GM23338 (cell line): ENCODE measurements at regions not wholly inside any gene's neighbourhood (a gene's known extent, or its start where the extent isn't known, plus 50 kb on each side); places are given as distances from the start of the nearest gene placed in this dataset.

Experiments used
- ATAC-seq: fragments of 200-7000 bp; cut with Tn5 transposase; 3 replicates; pipeline ENCODE4 v1.9.1; 2020
- DNase-seq: peaks from one replicate; pipeline ENCODE4 v3.0.0-alpha.2; 2015; ENCODE audit warnings: low spot score
- H2AFZ ChIP-seq: fragments of 200-600 bp; sonication (generic); 2 replicates; pipeline ENCODE4 v1.8.0; 2016; ENCODE audit warnings: antibody characterized with exemption, mild to moderate bottlenecking, moderate library complexity
- H3F3A ChIP-seq: fragments of 200-600 bp; sonication (generic); replicated peaks from 2 replicates; pipeline ENCODE4 v1.8.0; 2017; ENCODE audit warnings: antibody characterized with exemption, mixed run types, low read depth
- H3K27ac ChIP-seq: fragments of 200-600 bp; sonication (generic); 2 replicates; pipeline ENCODE4 v1.6.1; 2016; ENCODE audit warnings: low read depth
- H3K27me3 ChIP-seq: fragments of 200-600 bp; sonication (generic); 2 replicates; pipeline ENCODE4 v1.8.0; 2016; ENCODE audit warnings: mild to moderate bottlenecking, mixed run types, moderate library complexity; ENCODE audit not compliant: insufficient read depth
- H3K36me3 ChIP-seq: fragments of 200-600 bp; sonication (generic); 2 replicates; pipeline ENCODE4 v1.8.0; 2016; ENCODE audit warnings: mild to moderate bottlenecking; ENCODE audit not compliant: insufficient read depth
- H3K4me1 ChIP-seq: fragments of 200-600 bp; sonication (generic); 2 replicates; pipeline ENCODE4 v1.8.0; 2016; ENCODE audit warnings: mild to moderate bottlenecking, moderate library complexity; ENCODE audit not compliant: insufficient read depth
- H3K4me2 ChIP-seq: fragments of 200-600 bp; sonication (generic); 2 replicates; pipeline ENCODE4 v1.7.1; 2017; ENCODE audit warnings: mixed run types
- H3K4me3 ChIP-seq: fragments of 200-600 bp; sonication (generic); 2 replicates; pipeline ENCODE4 v1.6.1; 2016; ENCODE audit warnings: mixed run types
- H3K79me2 ChIP-seq: fragments of 200-600 bp; sonication (generic); replicated peaks from 2 replicates; pipeline ENCODE4 v1.8.0; 2017; ENCODE audit warnings: mild to moderate bottlenecking; ENCODE audit not compliant: insufficient read depth
- H3K9me2 ChIP-seq: fragments of 200-600 bp; sonication (generic); 2 replicates; pipeline ENCODE4 v1.8.0; 2017; ENCODE audit not compliant: insufficient read depth
- H4K20me1 ChIP-seq: fragments of 200-600 bp; sonication (generic); replicated peaks from 2 replicates; pipeline ENCODE4 v1.8.0; 2017; ENCODE audit warnings: mild to moderate bottlenecking; ENCODE audit not compliant: insufficient read depth
- H3K27ac Mint-ChIP-seq: 2 replicates; pipeline ENCODE4 v1.8.0; 2020; ENCODE audit warnings: inconsistent platforms, mild to moderate bottlenecking, moderate library complexity, mixed read lengths
- H3K27me3 Mint-ChIP-seq: 3 replicates; pipeline ENCODE4 v1.8.0; 2022; ENCODE audit warnings: low read depth, mild to moderate bottlenecking, moderate library complexity, mixed read lengths, inconsistent platforms; ENCODE audit not compliant: insufficient read depth, poor library complexity
- H3K36me3 Mint-ChIP-seq: 3 replicates; pipeline ENCODE4 v1.8.0; 2021; ENCODE audit warnings: low read depth, mild to moderate bottlenecking, inconsistent platforms, moderate library complexity, mixed read lengths
- H3K4me1 Mint-ChIP-seq: 3 replicates; pipeline ENCODE4 v1.8.0; 2020; ENCODE audit warnings: mild to moderate bottlenecking, inconsistent platforms, mixed read lengths
- H3K4me3 Mint-ChIP-seq: 3 replicates; pipeline ENCODE4 v1.8.0; 2021; ENCODE audit warnings: moderate library complexity, mild to moderate bottlenecking, inconsistent platforms, mixed read lengths
- H3K9me3 Mint-ChIP-seq: 3 replicates; pipeline ENCODE4 v1.8.0; 2020; ENCODE audit warnings: moderate library complexity, mild to moderate bottlenecking, inconsistent platforms, mixed read lengths
- CREB1 ChIP-seq: fragments of 250-450 bp; sonication (Bioruptor Pico); IDR thresholded peaks from 2 replicates; pipeline ENCODE4 v1.5.0; 2020; ENCODE audit warnings: low read depth, mild to moderate bottlenecking, moderate library complexity
- EZH2 ChIP-seq: fragments of 200-600 bp; sonication (generic); IDR thresholded peaks from one replicate; pipeline ENCODE4 v1.8.0; 2017; ENCODE audit warnings: antibody characterized with exemption, mild to moderate bottlenecking, low read depth; ENCODE audit not compliant: unreplicated experiment
- EZH2phosphoT487 ChIP-seq: fragments of 200-600 bp; sonication (generic); IDR thresholded peaks from one replicate; pipeline ENCODE4 v1.8.1; 2018; ENCODE audit warnings: antibody characterized with exemption; ENCODE audit not compliant: unreplicated experiment
- JUNB ChIP-seq: IDR thresholded peaks from one replicate; pipeline ENCODE4 v1.6.1; 2016; ENCODE audit warnings: antibody characterized with exemption; ENCODE audit not compliant: unreplicated experiment
- NANOG ChIP-seq: IDR thresholded peaks from 2 replicates; pipeline ENCODE4 v1.6.1; 2016; ENCODE audit warnings: antibody characterized with exemption, borderline replicate concordance
- POLR2AphosphoS5 ChIP-seq: IDR thresholded peaks from 2 replicates; pipeline ENCODE4 v1.6.1; 2016; ENCODE audit warnings: antibody characterized with exemption, low read depth
- STAT1 ChIP-seq: IDR thresholded peaks from one replicate; pipeline ENCODE4 v1.6.1; 2016; ENCODE audit warnings: antibody characterized with exemption; ENCODE audit not compliant: unreplicated experiment
- ZNF114 ChIP-seq: fragments of 250-450 bp; sonication (Bioruptor Pico); IDR thresholded peaks from 2 replicates; pipeline ENCODE4 v1.5.0; 2020; ENCODE audit warnings: mild to moderate bottlenecking, moderate library complexity
- ZNF331 ChIP-seq: fragments of 250-450 bp; sonication (Bioruptor Pico); IDR thresholded peaks from 2 replicates; pipeline ENCODE4 v1.5.0; 2020; ENCODE audit warnings: low read depth, mild to moderate bottlenecking, moderate library complexity
- TF ChIP-seq, protein P1 (sequence below): fragments of 250-450 bp; sonication (Bioruptor Pico); IDR thresholded peaks from 2 replicates; pipeline ENCODE4 v1.5.0; 2020; ENCODE audit warnings: mild to moderate bottlenecking, moderate library complexity
- TF ChIP-seq, protein P2 (sequence below), 2 experiments: fragments of 200-600 bp in 1 of 2; sonication (generic) in 1 of 2; conservative IDR thresholded peaks; 2 replicates each; pipeline versions ENCODE4 v1.5.1 to v1.6.1; 2016 to 2017; ENCODE audit warnings: antibody characterized with exemption in 2 of 2, low read depth in 2 of 2, mild to moderate bottlenecking in 2 of 2, moderate library complexity in 1 of 2
- TF ChIP-seq, protein P3 (sequence below): IDR thresholded peaks from 2 replicates; pipeline ENCODE4 v1.6.1; 2016; ENCODE audit warnings: antibody characterized with exemption

DNA sequence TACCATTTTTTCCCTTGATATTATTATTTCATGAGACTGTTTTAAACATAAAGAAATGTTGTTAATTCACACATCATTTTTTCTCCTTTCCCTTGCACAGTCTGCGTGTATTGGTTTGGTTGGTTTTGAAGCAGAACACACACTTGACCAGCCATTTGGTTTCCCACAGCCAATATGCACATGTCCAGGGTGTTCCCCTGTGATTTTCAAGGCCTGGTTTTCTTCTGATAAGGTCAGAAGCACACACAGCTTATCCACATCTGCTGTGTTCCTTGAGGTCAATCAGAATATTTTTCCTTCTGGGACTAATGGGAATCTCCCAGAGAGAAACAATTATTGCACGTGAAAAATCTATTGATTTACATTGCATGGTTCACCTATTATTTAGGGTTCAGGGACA is 103.2 kb upstream of the EFEMP1 start:
- Histone ChIP-seq H3F3A (no peaks in the 10 kb centered on the region), H3K4me2 (no peak overlapping the region), H2AFZ (no peak overlapping the region), H3K27ac (no peak overlapping the region), H3K4me1 (no peaks in the 10 kb centered on the region), H3K9me2 (no peaks in the 10 kb centered on the region), H3K27me3 (no peaks in the 10 kb centered on the region), H3K36me3 (no peaks in the 10 kb centered on the region), H3K79me2 (no peaks in the 10 kb centered on the region), H4K20me1 (no peaks in the 10 kb centered on the region), H3K4me3 (no peak overlapping the region)
- no peak for TF ChIP-seq STAT1
- H3K9me3 Mint-ChIP-seq = no peaks in the 10 kb centered on the region
- no peak overlapping the region for H3K4me3 Mint-ChIP-seq
- H3K27me3 Mint-ChIP-seq = no peaks in the 10 kb centered on the region
- DNase-seq (no peak), ATAC-seq (no peak)
- no peak overlapping the region for H3K27ac Mint-ChIP-seq
- no peaks in the 10 kb centered on the region for H3K4me1 Mint-ChIP-seq
- no peaks in the 10 kb centered on the region for H3K36me3 Mint-ChIP-seq

DNA sequence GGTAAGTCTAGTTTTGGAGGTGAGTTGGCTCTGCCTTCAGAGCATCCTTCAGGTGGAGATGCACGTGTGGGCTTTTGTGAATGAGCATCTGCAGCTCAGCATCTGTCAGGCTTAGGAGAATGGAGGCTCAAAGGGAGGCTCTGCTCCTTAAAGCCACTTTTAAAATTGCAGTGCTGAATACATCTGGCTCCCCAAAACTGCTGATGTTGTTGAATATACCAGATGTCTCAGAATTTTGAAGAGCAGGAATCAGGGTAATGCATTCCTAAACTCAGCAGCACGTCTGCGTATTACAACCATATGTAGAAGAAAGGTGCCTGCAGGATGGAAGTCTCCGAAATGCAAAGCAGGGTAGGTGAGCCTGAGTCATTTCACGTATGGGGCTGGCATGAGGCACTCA is 106.5 kb upstream of the EFEMP1 start:
- no peaks in the 10 kb centered on the region for H4K20me1 ChIP-seq
- TF ChIP-seq, protein P1, sequence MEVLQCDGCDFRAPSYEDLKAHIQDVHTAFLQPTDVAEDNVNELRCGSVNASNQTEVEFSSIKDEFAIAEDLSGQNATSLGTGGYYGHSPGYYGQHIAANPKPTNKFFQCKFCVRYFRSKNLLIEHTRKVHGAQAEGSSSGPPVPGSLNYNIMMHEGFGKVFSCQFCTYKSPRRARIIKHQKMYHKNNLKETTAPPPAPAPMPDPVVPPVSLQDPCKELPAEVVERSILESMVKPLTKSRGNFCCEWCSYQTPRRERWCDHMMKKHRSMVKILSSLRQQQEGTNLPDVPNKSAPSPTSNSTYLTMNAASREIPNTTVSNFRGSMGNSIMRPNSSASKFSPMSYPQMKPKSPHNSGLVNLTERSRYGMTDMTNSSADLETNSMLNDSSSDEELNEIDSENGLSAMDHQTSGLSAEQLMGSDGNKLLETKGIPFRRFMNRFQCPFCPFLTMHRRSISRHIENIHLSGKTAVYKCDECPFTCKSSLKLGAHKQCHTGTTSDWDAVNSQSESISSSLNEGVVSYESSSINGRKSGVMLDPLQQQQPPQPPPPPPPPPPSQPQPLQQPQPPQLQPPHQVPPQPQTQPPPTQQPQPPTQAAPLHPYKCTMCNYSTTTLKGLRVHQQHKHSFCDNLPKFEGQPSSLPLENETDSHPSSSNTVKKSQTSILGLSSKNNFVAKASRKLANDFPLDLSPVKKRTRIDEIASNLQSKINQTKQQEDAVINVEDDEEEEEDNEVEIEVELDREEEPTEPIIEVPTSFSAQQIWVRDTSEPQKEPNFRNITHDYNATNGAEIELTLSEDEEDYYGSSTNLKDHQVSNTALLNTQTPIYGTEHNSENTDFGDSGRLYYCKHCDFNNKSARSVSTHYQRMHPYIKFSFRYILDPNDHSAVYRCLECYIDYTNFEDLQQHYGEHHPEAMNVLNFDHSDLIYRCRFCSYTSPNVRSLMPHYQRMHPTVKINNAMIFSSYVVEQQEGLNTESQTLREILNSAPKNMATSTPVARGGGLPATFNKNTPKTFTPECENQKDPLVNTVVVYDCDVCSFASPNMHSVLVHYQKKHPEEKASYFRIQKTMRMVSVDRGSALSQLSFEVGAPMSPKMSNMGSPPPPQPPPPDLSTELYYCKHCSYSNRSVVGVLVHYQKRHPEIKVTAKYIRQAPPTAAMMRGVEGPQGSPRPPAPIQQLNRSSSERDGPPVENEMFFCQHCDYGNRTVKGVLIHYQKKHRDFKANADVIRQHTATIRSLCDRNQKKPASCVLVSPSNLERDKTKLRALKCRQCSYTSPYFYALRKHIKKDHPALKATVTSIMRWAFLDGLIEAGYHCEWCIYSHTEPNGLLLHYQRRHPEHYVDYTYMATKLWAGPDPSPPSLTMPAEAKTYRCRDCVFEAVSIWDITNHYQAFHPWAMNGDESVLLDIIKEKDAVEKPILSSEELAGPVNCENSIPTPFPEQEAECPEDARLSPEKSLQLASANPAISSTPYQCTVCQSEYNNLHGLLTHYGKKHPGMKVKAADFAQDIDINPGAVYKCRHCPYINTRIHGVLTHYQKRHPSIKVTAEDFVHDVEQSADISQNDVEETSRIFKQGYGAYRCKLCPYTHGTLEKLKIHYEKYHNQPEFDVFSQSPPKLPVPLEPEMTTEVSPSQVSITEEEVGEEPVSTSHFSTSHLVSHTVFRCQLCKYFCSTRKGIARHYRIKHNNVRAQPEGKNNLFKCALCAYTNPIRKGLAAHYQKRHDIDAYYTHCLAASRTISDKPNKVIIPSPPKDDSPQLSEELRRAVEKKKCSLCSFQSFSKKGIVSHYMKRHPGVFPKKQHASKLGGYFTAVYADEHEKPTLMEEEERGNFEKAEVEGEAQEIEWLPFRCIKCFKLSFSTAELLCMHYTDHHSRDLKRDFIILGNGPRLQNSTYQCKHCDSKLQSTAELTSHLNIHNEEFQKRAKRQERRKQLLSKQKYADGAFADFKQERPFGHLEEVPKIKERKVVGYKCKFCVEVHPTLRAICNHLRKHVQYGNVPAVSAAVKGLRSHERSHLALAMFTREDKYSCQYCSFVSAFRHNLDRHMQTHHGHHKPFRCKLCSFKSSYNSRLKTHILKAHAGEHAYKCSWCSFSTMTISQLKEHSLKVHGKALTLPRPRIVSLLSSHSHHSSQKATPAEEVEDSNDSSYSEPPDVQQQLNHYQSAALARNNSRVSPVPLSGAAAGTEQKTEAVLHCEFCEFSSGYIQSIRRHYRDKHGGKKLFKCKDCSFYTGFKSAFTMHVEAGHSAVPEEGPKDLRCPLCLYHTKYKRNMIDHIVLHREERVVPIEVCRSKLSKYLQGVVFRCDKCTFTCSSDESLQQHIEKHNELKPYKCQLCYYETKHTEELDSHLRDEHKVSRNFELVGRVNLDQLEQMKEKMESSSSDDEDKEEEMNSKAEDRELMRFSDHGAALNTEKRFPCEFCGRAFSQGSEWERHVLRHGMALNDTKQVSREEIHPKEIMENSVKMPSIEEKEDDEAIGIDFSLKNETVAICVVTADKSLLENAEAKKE (CRISPR knock-in tag) = no peak
- TF ChIP-seq, protein P2, sequence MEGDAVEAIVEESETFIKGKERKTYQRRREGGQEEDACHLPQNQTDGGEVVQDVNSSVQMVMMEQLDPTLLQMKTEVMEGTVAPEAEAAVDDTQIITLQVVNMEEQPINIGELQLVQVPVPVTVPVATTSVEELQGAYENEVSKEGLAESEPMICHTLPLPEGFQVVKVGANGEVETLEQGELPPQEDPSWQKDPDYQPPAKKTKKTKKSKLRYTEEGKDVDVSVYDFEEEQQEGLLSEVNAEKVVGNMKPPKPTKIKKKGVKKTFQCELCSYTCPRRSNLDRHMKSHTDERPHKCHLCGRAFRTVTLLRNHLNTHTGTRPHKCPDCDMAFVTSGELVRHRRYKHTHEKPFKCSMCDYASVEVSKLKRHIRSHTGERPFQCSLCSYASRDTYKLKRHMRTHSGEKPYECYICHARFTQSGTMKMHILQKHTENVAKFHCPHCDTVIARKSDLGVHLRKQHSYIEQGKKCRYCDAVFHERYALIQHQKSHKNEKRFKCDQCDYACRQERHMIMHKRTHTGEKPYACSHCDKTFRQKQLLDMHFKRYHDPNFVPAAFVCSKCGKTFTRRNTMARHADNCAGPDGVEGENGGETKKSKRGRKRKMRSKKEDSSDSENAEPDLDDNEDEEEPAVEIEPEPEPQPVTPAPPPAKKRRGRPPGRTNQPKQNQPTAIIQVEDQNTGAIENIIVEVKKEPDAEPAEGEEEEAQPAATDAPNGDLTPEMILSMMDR (conservative IDR thresholded peaks at IDR 0.05; ENCODE audit: low read depth in 2 of 2) = no peak
- TF ChIP-seq CREB1 = no peak
- TF ChIP-seq, protein P3, sequence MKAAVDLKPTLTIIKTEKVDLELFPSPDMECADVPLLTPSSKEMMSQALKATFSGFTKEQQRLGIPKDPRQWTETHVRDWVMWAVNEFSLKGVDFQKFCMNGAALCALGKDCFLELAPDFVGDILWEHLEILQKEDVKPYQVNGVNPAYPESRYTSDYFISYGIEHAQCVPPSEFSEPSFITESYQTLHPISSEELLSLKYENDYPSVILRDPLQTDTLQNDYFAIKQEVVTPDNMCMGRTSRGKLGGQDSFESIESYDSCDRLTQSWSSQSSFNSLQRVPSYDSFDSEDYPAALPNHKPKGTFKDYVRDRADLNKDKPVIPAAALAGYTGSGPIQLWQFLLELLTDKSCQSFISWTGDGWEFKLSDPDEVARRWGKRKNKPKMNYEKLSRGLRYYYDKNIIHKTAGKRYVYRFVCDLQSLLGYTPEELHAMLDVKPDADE = no peak
- TF ChIP-seq POLR2AphosphoS5 = no peak
- TF ChIP-seq EZH2phosphoT487 = no peak
- TF ChIP-seq ZNF331 (CRISPR knock-in tag) = no peak
- TF ChIP-seq EZH2 = no peak
- TF ChIP-seq STAT1 = no peak
- no peak for TF ChIP-seq ZNF114 (CRISPR knock-in tag)
- no peak for TF ChIP-seq JUNB
- no peak for TF ChIP-seq NANOG

More for the DNA sequence above, 106.5 kb upstream of the EFEMP1 start:
- Histone ChIP-seq H3K4me3 (no peak overlapping the region), H3K79me2 (no peaks in the 10 kb centered on the region), H2AFZ (no peak overlapping the region), H3K9me2 (no peaks in the 10 kb centered on the region), H3K36me3 (no peaks in the 10 kb centered on the region), H3K27ac (no peak overlapping the region), H3F3A (no peaks in the 10 kb centered on the region), H3K4me2 (no peak overlapping the region), H3K4me1 (no peaks in the 10 kb centered on the region), H3K27me3 (no peaks in the 10 kb centered on the region)
- Mint-ChIP-seq H3K9me3 (no peaks in the 10 kb centered on the region), H3K27me3 (no peaks in the 10 kb centered on the region), H3K4me1 (no peaks in the 10 kb centered on the region), H3K36me3 (no peaks in the 10 kb centered on the region), H3K4me3 (no peak overlapping the region), H3K27ac (no peak overlapping the region)
- no peak for ATAC-seq
- DNase-seq = no peak
